CD14-positive monocyte (primary cell): ENCODE measurements at regions not wholly inside any gene's neighbourhood (a gene's known extent, or its start where the extent isn't known, plus 50 kb on each side); places are given as distances from the start of the nearest gene placed in this dataset.

Experiments
- DNase-seq, 3 donors: peaks; one replicate each; pipeline ENCODE4 v3.0.0-alpha.2; 2011 to 2022
- H2AFZ ChIP-seq: 2 replicates; pipeline ENCODE4 v1.6.0; 2012; ENCODE audit warnings: mild to moderate bottlenecking, low read depth, low read length, inconsistent platforms; ENCODE audit not compliant: insufficient read depth, poor library complexity, severe bottlenecking
- H3K27ac ChIP-seq, 2 donors: 1 replicate in 1 of 2; 2 replicates in 1 of 2; pipeline ENCODE4 v1.5.1; 2012 to 2013; ENCODE audit warnings: low read length in 2 of 2, control low read depth in 1 of 2, inconsistent platforms in 1 of 2, low read depth in 1 of 2, mild to moderate bottlenecking in 1 of 2
- H3K27me3 ChIP-seq, 2 donors: one replicate each; pipeline versions ENCODE4 v1.6.0 to v1.6.1; 2011 to 2013; ENCODE audit warnings: low read length in 2 of 2; ENCODE audit not compliant: control insufficient read depth in 2 of 2, insufficient read depth in 2 of 2
- H3K36me3 ChIP-seq, 2 donors: replicated peaks in 1 of 2; 1 replicate in 1 of 2; 2 replicates in 1 of 2; pipeline versions ENCODE4 v1.5.1 to v1.6.1; 2012 to 2013; ENCODE audit warnings: low read length in 2 of 2, control low read depth in 1 of 2, inconsistent platforms in 1 of 2, mild to moderate bottlenecking in 1 of 2; ENCODE audit not compliant: insufficient read depth in 2 of 2, control insufficient read depth in 1 of 2
- H3K4me1 ChIP-seq, 2 donors: 1 replicate in 1 of 2; 2 replicates in 1 of 2; pipeline versions ENCODE4 v1.5.1 to v1.6.1; 2012 to 2013; ENCODE audit warnings: low read length in 2 of 2, control low read depth in 1 of 2, inconsistent platforms in 1 of 2, mild to moderate bottlenecking in 1 of 2, moderate library complexity in 1 of 2; ENCODE audit not compliant: insufficient read depth in 2 of 2, control insufficient read depth in 1 of 2
- H3K4me2 ChIP-seq: replicated peaks from 2 replicates; pipeline ENCODE3; 2012; ENCODE audit warnings: low read length, moderate library complexity, mild to moderate bottlenecking; ENCODE audit not compliant: poor library complexity, severe bottlenecking; ENCODE audit errors: extremely low read depth
- H3K4me3 ChIP-seq, 3 experiments: fragments of 200-600 bp in 1 of 3; sonication (generic) in 1 of 3; replicated peaks in 1 of 3; 1 replicate in 2 of 3; 2 replicates in 1 of 3; pipeline ENCODE4 v1.5.1; 2011 to 2013; ENCODE audit warnings: low read length in 3 of 3, mild to moderate bottlenecking in 3 of 3, control low read depth in 2 of 3, low read depth in 2 of 3, inconsistent platforms in 1 of 3, moderate library complexity in 1 of 3
- H3K79me2 ChIP-seq: 2 replicates; pipeline ENCODE4 v1.6.0; 2012; ENCODE audit warnings: mild to moderate bottlenecking, control low read depth, inconsistent platforms, low read length, moderate library complexity; ENCODE audit not compliant: insufficient read depth
- H3K9ac ChIP-seq: 2 replicates; pipeline ENCODE4 v1.6.0; 2017; ENCODE audit warnings: low read length, mild to moderate bottlenecking; ENCODE audit not compliant: insufficient read depth, poor library complexity, severe bottlenecking
- H3K9me3 ChIP-seq, 2 donors: replicated peaks in 1 of 2; 1 replicate in 1 of 2; 2 replicates in 1 of 2; pipeline versions ENCODE4 v1.5.1 to v1.6.1; 2012 to 2013; ENCODE audit warnings: low read length in 2 of 2, control low read depth in 1 of 2; ENCODE audit not compliant: control insufficient read depth in 1 of 2, insufficient read depth in 1 of 2
- H4K20me1 ChIP-seq: 2 replicates; pipeline ENCODE4 v1.6.0; 2012; ENCODE audit warnings: mild to moderate bottlenecking, low read length, control low read depth, moderate library complexity; ENCODE audit not compliant: insufficient read depth
- H3K27ac Mint-ChIP-seq, 7 donors: one replicate each; pipeline ENCODE4 v1.8.0; 2020; ENCODE audit warnings: mild to moderate bottlenecking in 7 of 7, mixed read lengths in 7 of 7, moderate library complexity in 6 of 7, inconsistent platforms in 2 of 7
- H3K27me3 Mint-ChIP-seq, 3 donors: one replicate each; pipeline ENCODE4 v1.8.0; 2021 to 2022; ENCODE audit warnings: low read depth in 3 of 3, mild to moderate bottlenecking in 3 of 3, mixed read lengths in 3 of 3, moderate library complexity in 3 of 3, inconsistent platforms in 1 of 3
- H3K36me3 Mint-ChIP-seq, 2 donors: one replicate each; pipeline ENCODE4 v1.8.0; 2020; ENCODE audit warnings: mixed read lengths in 2 of 2, inconsistent platforms in 1 of 2, mild to moderate bottlenecking in 1 of 2
- H3K4me1 Mint-ChIP-seq: one replicate; pipeline ENCODE4 v1.8.0; 2020; ENCODE audit warnings: mild to moderate bottlenecking, mixed read lengths
- H3K4me3 Mint-ChIP-seq, 2 donors: one replicate each; pipeline ENCODE4 v1.8.0; 2020; ENCODE audit warnings: mild to moderate bottlenecking in 2 of 2, mixed read lengths in 2 of 2, moderate library complexity in 1 of 2
- H3K9me3 Mint-ChIP-seq, 7 donors: one replicate each; pipeline ENCODE4 v1.8.0; 2020 to 2022; ENCODE audit warnings: mixed read lengths in 7 of 7, mild to moderate bottlenecking in 6 of 7, moderate library complexity in 6 of 7, inconsistent platforms in 2 of 7
- CTCF ChIP-seq: fragments of 200-600 bp; IDR thresholded peaks from one replicate; pipeline ENCODE4 v1.8.0; 2022; ENCODE audit warnings: antibody characterized with exemption, mild to moderate bottlenecking
- WGBS: methylation state at CpG from one replicate; pipeline ENCODE4 v1.1.5; 2013; ENCODE audit warnings: missing lambda C conversion rate; ENCODE audit not compliant: insufficient coverage; 5-methylcytosine and 5-hydroxymethylcytosine counted together
- intact Hi-C, 2 donors: fragments of 100-400 bp; cut with micrococcal nuclease; formaldehyde crosslinking; loops; one replicate each; pipeline versions ENCODE4 v1.15.0 to v1.15.1; 2023

GRCh38 chr13:62653371-62653770 lies 1237.7 kb upstream of the PCDH20 start:
- intact Hi-C loops: no loop called here
- no peak overlapping the region for H3K27ac Mint-ChIP-seq
- H3K27ac ChIP-seq: no peak overlapping the region
- peaks cover 0 to 5% (median 0%) of the 10 kb centered on the region in 7 donors for H3K9me3 Mint-ChIP-seq
- no peaks in the 10 kb centered on the region for H3K36me3 Mint-ChIP-seq
- H3K79me2 ChIP-seq: no peaks in the 10 kb centered on the region
- H3K4me1 Mint-ChIP-seq: no peaks in the 10 kb centered on the region
- no peaks in the 10 kb centered on the region for H3K36me3 ChIP-seq
- no peaks in the 10 kb centered on the region for H3K27me3 ChIP-seq
- no peak overlapping the region for H3K9ac ChIP-seq
- H3K27me3 Mint-ChIP-seq: no peaks in the 10 kb centered on the region
- no peak for DNase-seq
- no peak overlapping the region for H3K4me3 Mint-ChIP-seq
- no peak overlapping the region for H3K4me3 ChIP-seq
- H3K4me2 ChIP-seq: no peak overlapping the region
- no peaks in the 10 kb centered on the region for H3K4me1 ChIP-seq
- H3K9me3 ChIP-seq: peaks cover 0 to 4% of the 10 kb centered on the region in 2 donors
- no peaks in the 10 kb centered on the region for H4K20me1 ChIP-seq
- H2AFZ ChIP-seq: no peak overlapping the region
- TF ChIP-seq CTCF: no peak

- no peak overlapping the region for H3K27ac Mint-ChIP-seq
- no peak overlapping the region for H3K4me2 ChIP-seq
Measured at GRCh38 chr13:62643799-62644524, 1228.3 kb upstream of the PCDH20 start.

More at GRCh38 chr13:62643799-62644524, 1228.3 kb upstream of the PCDH20 start:
- Mint-ChIP-seq H3K36me3 (no peaks in the 10 kb centered on the region), H3K4me1 (no peaks in the 10 kb centered on the region), H3K27me3 (peaks cover 0 to 1% (median 0%) of the 10 kb centered on the region in 3 donors), H3K4me3 (no peak overlapping the region), H3K9me3 (peaks cover 0 to 4% (median 3%) of the 10 kb centered on the region in 7 donors)
- Histone ChIP-seq H3K4me3 (no peak overlapping the region), H2AFZ (no peak overlapping the region), H3K79me2 (no peaks in the 10 kb centered on the region), H3K27me3 (no peaks in the 10 kb centered on the region), H3K27ac (no peak overlapping the region), H4K20me1 (no peaks in the 10 kb centered on the region), H3K4me1 (no peaks in the 10 kb centered on the region), H3K9me3 (peaks cover 0 to 7% of the 10 kb centered on the region in 2 donors), H3K36me3 (no peaks in the 10 kb centered on the region), H3K9ac (no peak overlapping the region)
- intact Hi-C loops: no loop called here
- no peak for TF ChIP-seq CTCF
- WGBS: no CpG with 5 or more reads among the region's 2 CpGs
- no peak for DNase-seq
